ENCODE measurements at regions not wholly inside any gene's neighbourhood (a gene's known extent, or its start where the extent isn't known, plus 50 kb on each side); places are given as distances from the start of the nearest gene placed in this dataset.

DNA sequence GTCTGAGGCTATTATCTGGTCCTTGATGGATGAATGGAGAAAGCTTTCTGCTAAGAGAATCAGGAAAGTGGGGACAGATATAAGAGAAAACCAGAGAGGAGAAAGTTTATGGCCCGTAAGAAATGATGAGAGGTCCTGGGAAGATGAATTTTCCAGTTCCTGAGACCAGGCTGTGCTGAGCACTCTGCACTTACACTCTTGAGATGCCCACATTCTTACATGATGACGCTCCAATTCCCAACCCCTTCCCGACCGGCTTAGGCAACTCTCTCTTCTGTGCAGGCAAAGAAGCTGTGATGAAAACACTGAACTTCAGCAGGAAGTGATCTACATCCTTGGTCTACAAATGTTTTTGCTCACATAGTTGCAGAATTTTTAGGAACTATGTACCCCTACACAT is 417.0 kb downstream of the ARHGEF28 start:
- no peak for FAIRE-seq

DNA sequence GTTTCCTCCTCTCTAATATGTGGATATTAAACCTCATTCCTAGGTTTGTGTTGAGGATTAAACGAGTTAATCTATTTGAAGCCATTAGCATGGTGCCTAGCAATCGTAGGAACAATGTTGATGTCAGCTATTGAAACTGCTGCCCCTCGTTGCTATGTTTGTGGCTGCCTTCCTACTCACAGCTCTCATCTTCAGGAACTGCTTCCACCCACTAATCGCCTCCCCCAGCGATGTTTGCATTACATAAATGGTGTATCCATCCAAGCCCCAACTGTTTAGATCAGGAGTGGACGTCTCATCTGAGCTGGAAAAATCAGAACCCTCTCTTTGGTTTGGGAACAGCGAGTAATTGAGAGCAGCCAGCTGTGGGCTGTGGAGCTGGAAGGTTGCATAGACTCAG is 416.6 kb downstream of the ARHGEF28 start:
- FAIRE-seq, result no peak

- no peak for FAIRE-seq
Observed at GRCh38 chr5:74041913-74042312, 415.9 kb downstream of the ARHGEF28 start.

DNA sequence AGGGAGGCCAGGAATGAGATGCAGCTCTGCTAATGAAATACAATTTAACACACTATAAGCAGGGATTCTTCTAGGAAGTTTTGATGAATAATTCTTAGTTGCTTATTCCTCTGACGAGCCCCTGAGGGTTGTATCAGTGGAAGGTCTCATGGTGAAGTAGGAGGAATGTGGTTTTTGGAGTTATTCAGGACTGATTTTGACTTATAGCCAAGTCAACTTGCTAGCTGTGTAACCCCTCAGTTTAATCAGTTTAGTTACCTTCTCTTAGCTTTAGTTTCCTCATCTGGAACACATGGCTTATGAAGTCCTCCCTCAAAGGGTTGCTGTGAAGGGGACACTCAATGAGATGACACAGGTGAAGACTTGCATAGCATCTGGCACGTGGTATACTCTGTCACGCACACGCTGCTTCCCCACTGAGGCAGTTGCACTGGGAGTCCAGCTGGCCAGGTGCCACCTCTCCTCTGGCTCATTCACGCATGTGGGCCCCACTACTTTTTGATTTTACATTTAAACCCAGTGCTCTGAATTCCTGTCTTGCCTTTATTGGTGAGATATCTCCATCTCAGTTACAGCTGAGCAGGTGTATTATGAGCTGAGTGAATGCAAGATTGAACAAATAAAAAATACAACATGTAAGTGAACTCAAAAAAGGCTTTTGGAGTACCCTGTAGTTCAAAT is 415.0 kb downstream of the ARHGEF28 start:
- no peak for FAIRE-seq

DNA sequence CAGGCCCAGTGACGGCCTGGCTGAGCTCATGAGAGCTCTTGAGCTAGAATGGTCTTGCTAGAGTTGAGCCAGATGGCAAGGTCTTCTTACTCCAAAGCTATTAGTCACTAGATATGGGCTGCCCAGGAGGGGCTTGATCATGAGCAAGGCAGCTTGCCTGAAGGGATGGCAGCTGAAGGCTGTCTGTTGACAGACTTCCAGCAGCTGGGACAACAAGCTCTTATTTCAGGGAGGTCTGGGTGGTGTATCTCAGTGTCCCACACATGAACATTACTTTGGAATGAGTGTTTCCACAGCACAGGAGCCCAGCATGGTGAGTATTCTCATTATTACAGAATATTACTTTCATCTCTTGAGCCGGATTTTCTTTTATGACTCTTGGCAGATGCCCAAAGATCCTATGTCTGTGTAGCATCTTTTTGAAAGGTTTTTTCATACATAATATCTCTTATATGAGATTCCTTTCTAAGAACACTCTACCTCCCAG is 414.1 kb downstream of the ARHGEF28 start:
- FAIRE-seq, result peak; percentile 72

- FAIRE-seq, result no peak
Observed at GRCh38 chr5:74037321-74037720, 411.3 kb downstream of the ARHGEF28 start.

DNA sequence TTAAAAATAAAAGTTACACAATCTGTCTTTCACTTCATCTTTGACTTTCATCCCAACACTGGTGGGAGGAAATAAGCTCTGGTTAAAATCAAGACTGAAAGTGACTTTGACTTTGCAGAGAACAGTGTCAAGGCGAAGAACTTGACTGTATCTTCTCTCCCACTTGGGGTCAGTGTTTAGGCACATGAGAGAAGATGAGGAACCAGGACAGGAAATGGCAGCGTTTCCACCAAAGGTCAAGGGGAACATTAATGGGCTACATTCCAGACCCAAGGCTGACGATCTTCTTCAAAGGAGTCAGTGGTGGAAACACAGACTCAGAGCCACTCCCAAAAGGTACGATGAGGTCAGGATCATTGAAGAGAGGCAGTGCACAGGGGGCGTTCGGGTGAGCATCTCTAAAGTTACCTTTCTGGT is 409.5 kb downstream of the ARHGEF28 start:
- FAIRE-seq, result peak; percentile 91

DNA sequence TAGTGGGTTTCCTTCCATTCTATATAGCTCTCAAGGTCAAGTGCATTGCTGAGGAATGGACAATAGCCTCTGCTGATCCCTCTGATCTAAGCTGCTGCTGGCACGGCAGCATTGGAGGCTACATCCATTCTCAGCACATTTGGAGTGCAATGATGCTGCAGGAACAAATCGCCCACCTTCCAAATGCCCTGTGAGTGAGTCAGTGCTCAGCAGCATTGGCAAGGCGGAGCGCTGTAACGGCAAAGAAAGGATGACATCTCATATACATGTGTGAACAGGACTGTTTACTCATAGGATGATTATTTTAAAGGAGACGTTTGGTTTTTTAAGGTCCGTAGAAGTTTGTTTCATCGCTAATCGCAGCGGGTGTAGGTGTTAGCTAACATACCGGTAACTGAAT is 408.7 kb downstream of the ARHGEF28 start:
- no peak for FAIRE-seq

DNA sequence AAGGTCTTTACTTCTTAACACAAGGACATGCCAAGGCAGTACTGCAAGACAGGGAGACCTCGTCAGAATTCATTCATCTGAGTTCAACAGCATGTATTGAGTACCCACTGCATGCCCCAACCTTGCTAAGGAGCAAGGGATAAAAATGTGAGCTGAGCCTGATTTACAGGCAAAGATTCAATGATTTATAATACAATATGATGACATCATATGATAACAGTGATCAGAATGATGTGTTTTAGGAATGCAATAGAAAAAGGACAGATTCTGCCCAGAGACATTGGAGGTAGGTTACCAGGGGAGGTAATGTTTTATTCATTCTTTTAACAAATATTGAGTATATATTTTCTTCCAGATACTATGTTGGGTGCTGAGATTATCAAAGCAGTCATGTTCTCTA is 406.6 kb downstream of the ARHGEF28 start:
- no peak for FAIRE-seq

GRCh38 chr5:74031536-74031935 is 405.5 kb downstream of the ARHGEF28 start:
- no peak for FAIRE-seq

GRCh38 chr5:74030821-74031220 is 404.8 kb downstream of the ARHGEF28 start:
- FAIRE-seq, result no peak

- FAIRE-seq, result no peak
Observed at GRCh38 chr5:74030371-74030770, 404.4 kb downstream of the ARHGEF28 start.

GRCh38 chr5:74028976-74029375 is 403.0 kb downstream of the ARHGEF28 start:
- FAIRE-seq, result no peak

DNA sequence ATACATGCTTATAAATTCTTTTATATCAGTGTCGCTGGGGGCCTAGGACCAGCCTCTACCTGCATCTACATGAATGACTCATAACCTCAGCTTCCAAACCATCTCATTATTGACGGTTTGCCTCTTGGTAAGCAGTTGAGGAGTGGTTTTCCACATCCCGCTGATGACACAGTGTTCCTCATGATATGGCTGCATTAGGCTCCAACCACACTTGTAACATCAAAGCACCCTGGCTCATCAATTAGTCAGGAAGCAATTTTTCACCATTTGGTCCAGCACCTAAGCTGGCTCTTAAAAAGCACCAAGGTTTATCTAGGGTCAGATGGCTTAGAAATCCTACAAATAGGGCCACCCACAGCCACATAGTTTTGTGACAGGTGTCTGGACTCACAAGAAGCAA is 402.4 kb downstream of the ARHGEF28 start:
- FAIRE-seq, result no peak

DNA sequence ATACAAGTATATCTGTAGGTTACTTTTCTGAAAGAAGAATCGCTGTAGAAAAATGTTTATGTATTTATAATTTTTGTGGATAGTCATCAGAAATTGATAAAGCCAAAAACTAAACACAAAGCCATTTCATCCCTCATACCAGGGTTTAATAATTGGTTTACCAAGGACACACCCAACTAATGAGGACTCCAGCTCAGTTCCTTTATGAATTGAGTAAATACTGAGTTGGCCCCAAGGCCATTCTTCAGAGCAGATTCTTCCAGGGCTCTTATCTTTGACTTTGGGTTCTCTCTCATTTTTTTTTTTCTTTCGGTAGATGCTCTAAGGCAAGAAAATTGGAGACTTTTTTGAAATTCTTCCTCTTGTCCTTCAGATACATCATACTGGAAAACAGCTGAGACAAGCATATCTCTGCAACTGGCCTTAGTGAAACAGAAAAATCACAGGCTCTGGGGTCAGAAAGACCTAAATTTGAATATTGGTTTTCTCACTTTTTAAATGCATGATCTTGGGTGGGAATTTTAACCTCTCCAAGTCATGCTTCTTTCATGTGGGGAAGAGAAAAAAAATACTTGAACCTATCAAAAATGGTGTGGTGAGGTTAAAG is 401.8 kb downstream of the ARHGEF28 start:
- FAIRE-seq, result no peak

DNA sequence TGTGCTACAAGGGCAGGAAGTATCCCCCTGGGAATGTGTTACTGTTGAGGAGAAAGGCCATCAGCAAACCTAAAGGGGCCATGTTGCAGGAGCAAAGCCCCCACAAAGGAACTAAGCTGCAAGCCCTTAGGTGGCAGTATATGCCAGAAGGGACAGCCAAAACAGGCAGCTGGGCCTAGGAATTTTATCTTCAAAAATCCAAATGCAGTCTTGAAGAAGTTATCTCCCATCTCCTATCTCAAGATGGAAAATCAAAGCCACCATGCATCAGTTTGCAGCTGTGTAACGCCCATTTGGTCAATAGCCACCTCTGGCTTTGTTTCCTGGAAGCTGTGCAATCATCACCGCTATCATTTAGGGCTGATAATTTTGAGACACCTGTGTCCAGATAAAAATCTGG is 400.3 kb downstream of the ARHGEF28 start:
- FAIRE-seq, result no peak

DNA sequence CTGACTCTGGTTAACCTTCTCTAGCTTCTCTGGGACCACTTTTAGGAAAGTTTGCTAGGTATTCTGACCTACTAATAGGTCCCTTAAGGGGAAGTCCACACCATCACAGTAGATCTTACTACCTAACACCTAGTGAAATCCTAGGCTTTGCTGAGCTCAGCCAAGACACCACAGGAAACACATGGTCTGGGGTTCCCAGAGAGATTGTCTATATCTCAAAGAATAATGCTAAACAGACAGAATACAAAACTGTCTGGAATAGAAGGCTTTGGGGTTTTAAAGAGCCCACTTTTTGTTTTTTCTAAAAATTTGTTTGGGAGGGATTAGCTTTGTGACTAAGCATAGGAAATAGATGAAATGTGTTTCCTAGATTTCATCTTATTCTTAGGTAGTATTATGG is 395.1 kb downstream of the ARHGEF28 start:
- FAIRE-seq, result no peak

GRCh38 chr5:74020503-74020902 is 394.5 kb downstream of the ARHGEF28 start:
- FAIRE-seq, result no peak

DNA sequence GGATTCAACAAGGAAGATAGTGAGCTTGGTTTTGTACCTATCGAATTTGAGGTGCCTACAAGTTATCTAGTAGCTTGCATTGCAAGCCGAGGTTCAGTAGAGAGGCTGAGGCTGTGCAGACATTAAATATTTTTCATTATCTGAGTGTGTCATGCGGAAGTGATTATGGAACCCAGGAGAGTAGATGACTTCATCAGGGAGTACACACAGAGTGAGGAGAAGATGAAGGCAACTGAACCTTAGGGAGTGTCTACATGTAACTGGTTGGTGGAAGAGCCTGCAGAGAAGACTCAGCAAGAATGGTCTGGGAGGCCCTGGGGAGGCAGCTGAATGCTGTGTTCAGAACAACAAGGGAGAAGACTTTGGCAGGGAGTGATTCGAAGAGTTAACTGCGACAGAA is 393.9 kb downstream of the ARHGEF28 start:
- FAIRE-seq, result no peak

DNA sequence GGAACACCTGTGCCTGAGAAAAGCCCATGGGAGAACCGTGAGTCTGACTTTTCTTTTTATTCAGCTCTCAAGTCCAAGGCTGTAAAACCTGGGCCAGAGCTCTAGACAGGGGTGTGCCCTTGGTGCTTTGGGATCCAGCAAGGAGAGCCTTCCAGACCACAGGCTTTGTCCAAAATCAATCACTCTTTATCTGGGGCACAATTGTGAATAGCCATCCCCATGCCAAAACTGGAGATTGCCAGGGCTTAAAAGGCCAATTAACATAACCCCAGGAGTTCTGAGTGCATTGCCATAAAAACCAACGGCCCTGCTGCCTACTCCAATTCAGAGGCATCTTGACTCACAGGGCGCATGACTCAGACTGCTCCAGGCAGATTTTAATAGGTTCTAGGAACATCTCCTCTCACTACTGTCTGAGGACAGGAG is 391.8 kb downstream of the ARHGEF28 start:
- FAIRE-seq, result no peak

DNA sequence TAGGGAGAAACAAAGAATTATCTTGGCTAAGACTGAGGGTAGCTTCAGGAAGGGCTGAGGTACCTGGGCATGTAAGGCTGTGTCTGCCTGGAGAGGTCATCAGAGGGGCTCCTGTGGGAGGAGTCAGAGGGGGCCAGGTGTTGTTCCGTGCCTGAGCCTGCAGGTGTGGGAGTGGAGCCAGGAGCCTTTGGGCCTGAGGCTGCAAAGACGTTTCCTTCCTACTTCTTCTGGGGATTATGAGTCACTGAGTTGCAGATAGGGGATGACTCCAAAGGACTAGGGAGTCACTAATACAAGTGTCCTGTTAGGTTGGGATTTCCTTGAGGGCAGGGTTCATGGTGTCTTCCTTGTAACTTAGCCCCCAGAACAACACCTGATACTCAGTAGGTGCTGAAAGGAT is 391.1 kb downstream of the ARHGEF28 start:
- FAIRE-seq, result no peak

DNA sequence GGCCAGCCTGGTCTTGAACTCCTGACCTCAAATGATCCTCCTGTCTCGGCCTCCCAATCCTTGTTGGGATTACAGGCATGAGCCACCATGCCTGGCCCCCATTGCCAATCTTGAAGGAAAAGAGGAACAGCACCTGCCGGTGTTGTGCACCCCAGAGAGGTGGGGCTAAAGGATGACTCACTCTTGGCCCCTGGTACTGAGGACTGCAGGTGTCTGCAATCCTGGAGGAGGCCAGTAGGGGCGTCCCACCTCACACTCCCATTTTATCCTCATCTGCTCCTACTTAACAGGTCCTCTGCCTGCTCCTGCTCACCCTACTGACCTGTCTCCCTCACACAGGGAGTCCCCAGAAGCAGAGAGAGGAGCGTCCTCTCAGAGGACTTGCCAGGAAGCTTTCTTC is 390.4 kb downstream of the ARHGEF28 start:
- FAIRE-seq, result no peak

GRCh38 chr5:74015716-74016115 is 389.7 kb downstream of the ARHGEF28 start:
- no peak for FAIRE-seq

GRCh38 chr5:74013222-74013621 is 387.2 kb downstream of the ARHGEF28 start:
- no peak for FAIRE-seq

DNA sequence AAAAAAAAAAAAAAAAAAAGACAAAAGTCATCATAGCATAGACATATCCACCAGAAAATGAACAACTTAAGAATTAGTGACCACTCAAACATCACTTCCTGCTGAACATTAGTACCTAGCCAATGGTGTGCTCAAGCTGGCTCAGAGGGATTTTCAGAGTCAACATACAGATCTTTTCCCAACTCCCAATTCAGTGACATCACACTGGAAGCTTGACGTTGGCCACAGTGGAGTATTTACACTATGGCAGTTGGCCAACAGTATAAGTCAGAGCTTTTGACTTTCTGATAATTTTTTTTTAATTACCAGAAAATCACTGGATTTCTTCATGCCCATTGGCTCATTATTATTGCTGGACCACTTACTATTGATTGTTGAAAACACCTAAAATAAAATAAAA is 383.5 kb downstream of the ARHGEF28 start:
- no peak for FAIRE-seq
